GM12878 (cell line): ENCODE measurements at regions not wholly inside any gene's neighbourhood (a gene's known extent, or its start where the extent isn't known, plus 50 kb on each side); places are given as distances from the start of the nearest gene placed in this dataset.

Experiments
- ATAC-seq: fragments of 200-7000 bp; cut with Tn5 transposase; 3 replicates; pipeline ENCODE4 v1.9.1; 2020; ENCODE audit warnings: mild to moderate bottlenecking, moderate library complexity
- BruUV-seq: library from RNA; stranded (reverse); fragments of 400-500 nt; replicated peaks from 2 replicates; lab custom pipeline; 2021; lab: Mats Ljungman, UMichigan
- CTCF ChIA-PET: fragments of 300-600 bp; sonication (Branson Sonifier 250); formaldehyde crosslinking; extraction: SDS; loops from one replicate; lab custom pipeline; 2021; ENCODE audit warnings: inconsistent platforms; lab: Yijun Ruan, JAX
- POLR2A ChIA-PET: fragments of 350-600 bp; formaldehyde crosslinking; extraction: SDS; loops from one replicate; lab custom pipeline; 2021; ENCODE audit warnings: inconsistent platforms; lab: Charles Lee
- RAD21 ChIA-PET: fragments of 300-600 bp; sonication (Branson Sonifier 250); formaldehyde crosslinking; loops from one replicate; lab custom pipeline; 2023; ENCODE audit warnings: antibody characterized with exemption; ENCODE audit not compliant: unreplicated experiment; lab: Charles Lee
- SMC1A ChIA-PET: fragments of 300-600 bp; sonication (Branson Sonifier 250); formaldehyde crosslinking; loops from one replicate; lab custom pipeline; 2023; ENCODE audit not compliant: unreplicated experiment, uncharacterized antibody; lab: Charles Lee
- DNase-seq: peaks from one replicate; pipeline ENCODE4 v3.0.0-alpha.2; 2011; ENCODE audit warnings: low read depth, low spot score
- FAIRE-seq: peaks from 3 replicates; lab custom pipeline; 2011; peaks lifted over from hg19 to GRCh38; lab: Jason Lieb, UNC
- H2AFZ ChIP-seq: 2 replicates; pipeline ENCODE4 v1.6.0; 2011; ENCODE audit warnings: low read depth, low read length, control low read depth; ENCODE audit not compliant: control insufficient read depth
- H3K27ac ChIP-seq: 2 replicates; pipeline ENCODE4 v1.5.1; 2011; ENCODE audit warnings: control low read depth; ENCODE audit not compliant: control insufficient read depth, insufficient read depth
- H3K27me3 ChIP-seq, 2 experiments: replicated peaks in 1 of 2; 2 replicates each; pipeline versions ENCODE4 v1.6.0 to v1.6.1; 2011; ENCODE audit warnings: low read length in 1 of 2; ENCODE audit not compliant: control insufficient read depth in 2 of 2, insufficient read depth in 2 of 2
- H3K36me3 ChIP-seq, 2 experiments: 2 replicates each; pipeline ENCODE4 v1.5.1; 2011; ENCODE audit warnings: low read length in 1 of 2; ENCODE audit not compliant: control insufficient read depth in 2 of 2, insufficient read depth in 2 of 2
- H3K4me1 ChIP-seq: 2 replicates; pipeline ENCODE4 v1.6.1; 2011; ENCODE audit warnings: mild to moderate bottlenecking, low read length, moderate library complexity, mixed read lengths; ENCODE audit not compliant: control insufficient read depth, insufficient read depth
- H3K4me2 ChIP-seq: 2 replicates; pipeline ENCODE4 v1.6.0; 2011; ENCODE audit warnings: control low read depth; ENCODE audit not compliant: control insufficient read depth, insufficient read depth
- H3K4me3 ChIP-seq: fragments of 200-600 bp; sonication (generic); 2 replicates; pipeline ENCODE4 v1.5.1; 2016
- H3K79me2 ChIP-seq: 2 replicates; pipeline ENCODE4 v1.6.0; 2011; ENCODE audit warnings: low read length; ENCODE audit not compliant: control insufficient read depth, insufficient read depth
- H3K9ac ChIP-seq: 2 replicates; pipeline ENCODE4 v1.8.0; 2011; ENCODE audit warnings: low read length, control low read depth, mixed read lengths; ENCODE audit not compliant: control insufficient read depth, insufficient read depth
- H3K9me3 ChIP-seq: replicated peaks from 3 replicates; pipeline ENCODE4 v1.5.1; 2011; ENCODE audit warnings: mild to moderate bottlenecking, low read length; ENCODE audit not compliant: control insufficient read depth, insufficient read depth
- H4K20me1 ChIP-seq: 2 replicates; pipeline ENCODE4 v1.6.0; 2011; ENCODE audit not compliant: control insufficient read depth, insufficient read depth
- BRCA1 ChIP-seq: IDR thresholded peaks from 2 replicates; pipeline ENCODE4 v1.6.1; 2011; ENCODE audit warnings: low read depth, low read length, improper control_type of control experiment
- CTCF ChIP-seq, 3 experiments: IDR thresholded peaks in 2 of 3; conservative IDR thresholded peaks in 1 of 3; 2 replicates each; pipeline ENCODE4 v1.5.1; 2011; ENCODE audit warnings: low read depth in 3 of 3, low read length in 3 of 3, mild to moderate bottlenecking in 3 of 3, control low read depth in 2 of 3, moderate library complexity in 2 of 3, inconsistent platforms in 1 of 3, mixed read lengths in 1 of 3; ENCODE audit not compliant: control insufficient read depth in 2 of 3, insufficient read depth in 1 of 3; ENCODE audit errors: extremely low read depth in 1 of 3
- EGR1 ChIP-seq, 2 experiments: IDR thresholded peaks; 1 replicate in 1 of 2; 2 replicates in 1 of 2; pipeline ENCODE4 v1.6.1; 2011 to 2012; ENCODE audit warnings: low read depth in 2 of 2, low read length in 2 of 2, borderline replicate concordance in 1 of 2, mild to moderate bottlenecking in 1 of 2, moderate library complexity in 1 of 2
- FOXM1 ChIP-seq: IDR thresholded peaks from 2 replicates; pipeline ENCODE4 v1.6.1; 2012; ENCODE audit warnings: low read depth, mild to moderate bottlenecking, inconsistent platforms, low read length, moderate library complexity
- MEF2A ChIP-seq: IDR thresholded peaks from 2 replicates; pipeline ENCODE4 v1.6.1; 2011; ENCODE audit warnings: low read depth, mild to moderate bottlenecking, low read length, moderate library complexity; ENCODE audit not compliant: insufficient read depth
- MEF2B ChIP-seq: fragments of 450-650 bp; IDR thresholded peaks from 2 replicates; pipeline ENCODE4 v1.6.1; 2018; ENCODE audit warnings: mild to moderate bottlenecking, moderate library complexity; ENCODE audit not compliant: partially characterized antibody, poor library complexity, severe bottlenecking
- SUPT20H ChIP-seq: IDR thresholded peaks from 2 replicates; pipeline ENCODE4 v1.6.1; 2011; ENCODE audit warnings: low read depth, mild to moderate bottlenecking, low read length, moderate library complexity, borderline replicate concordance; ENCODE audit not compliant: control insufficient read depth
- USF2 ChIP-seq: IDR thresholded peaks from 2 replicates; pipeline ENCODE4 v1.6.1; 2011; ENCODE audit warnings: low read depth, low read length, improper control_type of control experiment, borderline replicate concordance
- WGBS: methylation state at CpG from one replicate; pipeline ENCODE4 v1.1.6; 2016; ENCODE audit warnings: low lambda C conversion rate; ENCODE audit not compliant: insufficient replicate concordance, insufficient coverage; ENCODE audit errors: missing lambda C conversion rate; 5-methylcytosine and 5-hydroxymethylcytosine counted together
- in situ Hi-C: fragments of 300-500 bp; cut with MboI; formaldehyde crosslinking; loops from 9 replicates; pipeline ENCODE4 v1.14.3; 2018; ENCODE audit warnings: mixed read lengths
- intact Hi-C: fragments of 100-400 bp; cut with micrococcal nuclease; formaldehyde crosslinking; loops from one replicate; pipeline ENCODE4 v1.14.2; 2022; ENCODE audit not compliant: unreplicated experiment
- TF ChIP-seq, protein P1 (sequence below): IDR thresholded peaks from 2 replicates; pipeline ENCODE4 v1.6.1; 2011; ENCODE audit warnings: borderline replicate concordance, low read depth, mild to moderate bottlenecking, moderate library complexity, low read length; ENCODE audit not compliant: insufficient read depth, poor library complexity, severe bottlenecking
- TF ChIP-seq, protein P2 (sequence below): fragments of 150-350 bp; IDR thresholded peaks from 2 replicates; pipeline ENCODE4 v1.6.1; 2016; ENCODE audit warnings: low read depth, low read length

DNA sequence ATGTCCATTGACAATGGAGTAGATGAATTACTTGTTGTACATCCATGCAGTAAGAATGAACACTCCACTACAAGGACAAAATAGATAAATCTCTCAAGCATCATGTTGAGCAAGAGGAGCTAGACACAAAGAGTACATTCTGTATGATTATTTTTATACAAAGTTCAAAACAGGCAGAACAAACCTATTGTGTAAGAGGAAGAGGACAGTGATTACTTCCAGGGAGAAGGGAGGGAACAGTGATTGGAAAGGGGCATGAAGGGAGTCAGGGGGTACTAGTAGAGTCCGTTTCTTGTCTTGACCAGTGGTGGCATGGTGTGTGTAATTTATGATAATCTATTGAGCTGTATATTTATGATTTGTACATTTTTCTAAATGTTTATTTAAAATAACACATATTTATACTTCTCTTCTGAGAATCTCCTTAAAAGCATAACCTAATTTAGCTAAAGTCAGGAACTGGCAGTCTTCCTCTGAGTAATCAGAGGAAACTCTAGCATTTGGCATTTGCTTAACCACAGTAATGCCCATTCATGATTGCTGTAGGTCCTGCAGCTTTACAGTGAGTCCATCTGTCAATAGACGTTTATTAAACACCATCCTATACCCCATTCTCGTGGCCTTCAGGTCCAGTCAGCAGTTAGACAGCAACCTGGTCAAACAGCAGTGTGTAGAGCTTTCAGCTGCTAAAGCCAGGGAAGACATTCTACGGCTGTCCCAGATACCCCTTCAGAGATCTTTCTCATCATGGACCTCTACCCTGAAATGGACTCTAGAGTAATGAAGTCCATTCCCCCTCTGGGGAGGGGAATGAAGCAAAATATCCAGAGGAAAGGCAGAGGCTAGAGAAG is 114.1 kb upstream of the GALNT2 start:
- no peaks in the 10 kb centered on the region for H3K79me2 ChIP-seq
- POLR2A ChIA-PET, result no interaction called here
- FAIRE-seq, result no peak
- no peak overlapping the region for H2AFZ ChIP-seq
- H3K9ac ChIP-seq, result no peak overlapping the region
- no peaks in the 10 kb centered on the region for H3K27me3 ChIP-seq
- RAD21 ChIA-PET, result no interaction called here
- no TSS peak for BruUV-seq
- no peaks in the 10 kb centered on the region for H3K9me3 ChIP-seq
- CTCF ChIA-PET, result no interaction called here
- no peaks in the 10 kb centered on the region for H3K36me3 ChIP-seq
- in situ Hi-C loops, result no loop called here
- no peak overlapping the region for H3K4me3 ChIP-seq
- H3K27ac ChIP-seq, result no peak overlapping the region
- WGBS, result 28% methylated on average over 4 of the region's 4 CpGs
- no peaks in the 10 kb centered on the region for H4K20me1 ChIP-seq
- no peak overlapping the region for H3K4me2 ChIP-seq
- H3K4me1 ChIP-seq, result no peaks in the 10 kb centered on the region
- intact Hi-C loops, result no loop called here
- no peak for ATAC-seq
- SMC1A ChIA-PET, result no interaction called here
- DNase-seq, result no peak
- TF ChIP-seq MEF2B, result no peak
- TF ChIP-seq CTCF (IDR thresholded peaks at IDR 0.05 in 2 of 3, conservative IDR thresholded peaks at IDR 0.05 in 1 of 3; ENCODE audit: control insufficient read depth in 2 of 3, extremely low read depth in 1 of 3, insufficient read depth in 1 of 3, low read depth in 3 of 3, low read length in 3 of 3), result no peak
- TF ChIP-seq, protein P1, sequence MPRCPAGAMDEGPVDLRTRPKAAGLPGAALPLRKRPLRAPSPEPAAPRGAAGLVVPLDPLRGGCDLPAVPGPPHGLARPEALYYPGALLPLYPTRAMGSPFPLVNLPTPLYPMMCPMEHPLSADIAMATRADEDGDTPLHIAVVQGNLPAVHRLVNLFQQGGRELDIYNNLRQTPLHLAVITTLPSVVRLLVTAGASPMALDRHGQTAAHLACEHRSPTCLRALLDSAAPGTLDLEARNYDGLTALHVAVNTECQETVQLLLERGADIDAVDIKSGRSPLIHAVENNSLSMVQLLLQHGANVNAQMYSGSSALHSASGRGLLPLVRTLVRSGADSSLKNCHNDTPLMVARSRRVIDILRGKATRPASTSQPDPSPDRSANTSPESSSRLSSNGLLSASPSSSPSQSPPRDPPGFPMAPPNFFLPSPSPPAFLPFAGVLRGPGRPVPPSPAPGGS, result no peak
- TF ChIP-seq USF2, result no peak
- TF ChIP-seq MEF2A, result no peak
- TF ChIP-seq BRCA1, result no peak
- TF ChIP-seq, protein P2, sequence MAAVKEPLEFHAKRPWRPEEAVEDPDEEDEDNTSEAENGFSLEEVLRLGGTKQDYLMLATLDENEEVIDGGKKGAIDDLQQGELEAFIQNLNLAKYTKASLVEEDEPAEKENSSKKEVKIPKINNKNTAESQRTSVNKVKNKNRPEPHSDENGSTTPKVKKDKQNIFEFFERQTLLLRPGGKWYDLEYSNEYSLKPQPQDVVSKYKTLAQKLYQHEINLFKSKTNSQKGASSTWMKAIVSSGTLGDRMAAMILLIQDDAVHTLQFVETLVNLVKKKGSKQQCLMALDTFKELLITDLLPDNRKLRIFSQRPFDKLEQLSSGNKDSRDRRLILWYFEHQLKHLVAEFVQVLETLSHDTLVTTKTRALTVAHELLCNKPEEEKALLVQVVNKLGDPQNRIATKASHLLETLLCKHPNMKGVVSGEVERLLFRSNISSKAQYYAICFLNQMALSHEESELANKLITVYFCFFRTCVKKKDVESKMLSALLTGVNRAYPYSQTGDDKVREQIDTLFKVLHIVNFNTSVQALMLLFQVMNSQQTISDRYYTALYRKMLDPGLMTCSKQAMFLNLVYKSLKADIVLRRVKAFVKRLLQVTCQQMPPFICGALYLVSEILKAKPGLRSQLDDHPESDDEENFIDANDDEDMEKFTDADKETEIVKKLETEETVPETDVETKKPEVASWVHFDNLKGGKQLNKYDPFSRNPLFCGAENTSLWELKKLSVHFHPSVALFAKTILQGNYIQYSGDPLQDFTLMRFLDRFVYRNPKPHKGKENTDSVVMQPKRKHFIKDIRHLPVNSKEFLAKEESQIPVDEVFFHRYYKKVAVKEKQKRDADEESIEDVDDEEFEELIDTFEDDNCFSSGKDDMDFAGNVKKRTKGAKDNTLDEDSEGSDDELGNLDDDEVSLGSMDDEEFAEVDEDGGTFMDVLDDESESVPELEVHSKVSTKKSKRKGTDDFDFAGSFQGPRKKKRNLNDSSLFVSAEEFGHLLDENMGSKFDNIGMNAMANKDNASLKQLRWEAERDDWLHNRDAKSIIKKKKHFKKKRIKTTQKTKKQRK, result no peak
- no peak for TF ChIP-seq EGR1 (IDR thresholded peaks at IDR 0.05; ENCODE audit: borderline replicate concordance in 1 of 2, low read depth in 2 of 2, low read length in 2 of 2)
- TF ChIP-seq SUPT20H, result no peak
- TF ChIP-seq FOXM1, result no peak
